GM19239 (cell line): ENCODE measurements at regions not wholly inside any gene's neighbourhood (a gene's known extent, or its start where the extent isn't known, plus 50 kb on each side); places are given as distances from the start of the nearest gene placed in this dataset.
"Not testable (repeated sequence)": the region's sequence is repeated elsewhere in the genome, so short reads cannot be mapped to it uniquely, and the experiment has no call there.

Experiments used
- DNase-seq: peaks from one replicate; pipeline ENCODE4 v3.0.0; 2011; ENCODE audit warnings: low spot score; ENCODE audit not compliant: insufficient read length
- FAIRE-seq: peaks from 2 replicates; lab custom pipeline; 2011; peaks lifted over from hg19 to GRCh38; lab: Jason Lieb, UNC

GRCh38 chr12:47610686-47611252 is 95.1 kb downstream of the RPAP3 start:
- no peak for DNase-seq

GRCh38 chr12:47609806-47610205 is 96.0 kb downstream of the RPAP3 start:
- FAIRE-seq: no peak
- DNase-seq: no peak

More at GRCh38 chr12:47610686-47611252, 95.1 kb downstream of the RPAP3 start:
- no peak for FAIRE-seq

- not testable (repeated sequence) for FAIRE-seq, DNase-seq
These were observed 97.2 kb downstream of the RPAP3 start for GRCh38 chr12:47608671-47609070.

- DNase-seq (no peak), FAIRE-seq (no peak)
These were observed 101.5 kb downstream of the RPAP3 start for GRCh38 chr12:47604221-47604873.

GRCh38 chr12:47602949-47603558 is 102.8 kb downstream of the RPAP3 start:
- FAIRE-seq (no peak), DNase-seq (no peak)

GRCh38 chr12:47602325-47602724 is 103.5 kb downstream of the RPAP3 start:
- FAIRE-seq (no peak), DNase-seq (no peak)

GRCh38 chr12:47601071-47601470 is 104.8 kb downstream of the RPAP3 start:
- DNase-seq: no peak
- FAIRE-seq: no peak

GRCh38 chr12:47591795-47592194 is 114.0 kb downstream of the RPAP3 start:
- FAIRE-seq: no peak

GRCh38 chr12:47591361-47591791 is 114.5 kb downstream of the RPAP3 start:
- FAIRE-seq (no peak), DNase-seq (no peak)

More at GRCh38 chr12:47591795-47592194, 114.0 kb downstream of the RPAP3 start:
- DNase-seq: no peak

GRCh38 chr12:47590771-47591360 is 115.0 kb downstream of the RPAP3 start:
- FAIRE-seq: no peak
- DNase-seq: no peak

GRCh38 chr12:47586952-47587669 is 118.7 kb downstream of the RPAP3 start:
- no peak for FAIRE-seq

GRCh38 chr12:47585507-47585906 is 120.3 kb downstream of the RPAP3 start:
- FAIRE-seq (no peak), DNase-seq (no peak)

More at GRCh38 chr12:47586952-47587669, 118.7 kb downstream of the RPAP3 start:
- DNase-seq: no peak

- FAIRE-seq (no peak), DNase-seq (no peak)
These were observed 127.0 kb downstream of the RPAP3 start for GRCh38 chr12:47578836-47579235.

GRCh38 chr12:47577206-47577989 is 128.4 kb downstream of the RPAP3 start:
- no peak for FAIRE-seq
- DNase-seq: no peak

- DNase-seq (no peak), FAIRE-seq (no peak)
These were observed 129.4 kb downstream of the RPAP3 start for GRCh38 chr12:47576289-47576945.

GRCh38 chr12:47574252-47575021 is 131.4 kb downstream of the RPAP3 start:
- no peak for DNase-seq
- no peak for FAIRE-seq

GRCh38 chr12:47573146-47573659 is 132.6 kb downstream of the RPAP3 start:
- no peak for FAIRE-seq
- no peak for DNase-seq

- no peak for DNase-seq
- FAIRE-seq: no peak
These were observed 135.7 kb downstream of the RPAP3 start for GRCh38 chr12:47570151-47570550.
